Coronary artery (tissue), 2 donors: ENCODE measurements at regions not wholly inside any gene's neighbourhood (a gene's known extent, or its start where the extent isn't known, plus 50 kb on each side); places are given as distances from the start of the nearest gene placed in this dataset.

Experiments used
- DNase-seq: peaks from one replicate; pipeline ENCODE4 v3.0.0-alpha.2; 2017; ENCODE audit warnings: low spot score
- H3K27ac ChIP-seq, 2 donors: fragments of 200-600 bp; sonication (generic); one replicate each; pipeline ENCODE4 v1.5.1; 2016 to 2019
- H3K4me3 ChIP-seq: fragments of 200-600 bp; sonication (generic); 2 replicates; pipeline ENCODE4 v1.5.1; 2016; ENCODE audit warnings: mild to moderate bottlenecking, moderate library complexity
- TF ChIP-seq, protein P1 (sequence below): fragments of 200-600 bp; sonication (generic); IDR thresholded peaks from one replicate; pipeline ENCODE4 v1.5.1; 2019; ENCODE audit warnings: antibody characterized with exemption

DNA sequence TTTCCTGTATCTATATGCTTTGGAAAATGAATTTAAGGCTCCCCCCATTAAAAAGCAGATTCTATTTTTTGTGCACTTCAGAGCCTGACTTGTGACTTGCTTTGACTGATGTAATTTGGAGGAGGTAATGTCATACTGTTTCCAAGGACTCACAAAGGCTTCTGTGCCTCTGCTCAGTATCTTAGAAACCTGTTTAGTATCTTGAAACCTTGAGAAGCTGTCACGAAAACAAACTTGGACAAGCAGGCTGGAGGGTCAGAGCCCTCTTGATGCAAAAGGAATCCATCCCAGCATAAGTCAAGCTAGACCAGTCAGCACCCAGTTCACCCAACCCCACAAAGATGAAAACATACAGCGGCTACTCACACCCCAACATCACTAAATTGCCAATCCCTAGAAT, 560.0 kb upstream of the PCDH7 start:
- no peak for DNase-seq

DNA sequence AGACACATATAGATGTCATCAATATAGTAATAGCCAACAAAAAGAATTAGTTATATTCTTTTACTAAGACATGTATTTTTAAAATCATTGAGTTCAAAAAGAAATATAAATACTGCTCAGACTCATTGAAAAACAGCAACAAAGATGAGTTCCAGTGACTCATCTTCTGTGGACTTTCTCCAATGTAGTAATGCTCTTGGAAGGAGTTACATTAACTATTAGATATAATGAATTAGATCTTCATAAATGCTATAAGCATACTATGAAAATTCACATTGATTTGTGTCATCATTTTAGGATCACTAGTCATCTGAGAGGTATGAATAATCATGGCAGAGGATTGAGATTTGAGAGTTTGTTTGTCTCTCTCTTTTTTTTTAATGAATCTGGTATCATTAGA, 547.8 kb upstream of the PCDH7 start:
- TF ChIP-seq, protein P1, sequence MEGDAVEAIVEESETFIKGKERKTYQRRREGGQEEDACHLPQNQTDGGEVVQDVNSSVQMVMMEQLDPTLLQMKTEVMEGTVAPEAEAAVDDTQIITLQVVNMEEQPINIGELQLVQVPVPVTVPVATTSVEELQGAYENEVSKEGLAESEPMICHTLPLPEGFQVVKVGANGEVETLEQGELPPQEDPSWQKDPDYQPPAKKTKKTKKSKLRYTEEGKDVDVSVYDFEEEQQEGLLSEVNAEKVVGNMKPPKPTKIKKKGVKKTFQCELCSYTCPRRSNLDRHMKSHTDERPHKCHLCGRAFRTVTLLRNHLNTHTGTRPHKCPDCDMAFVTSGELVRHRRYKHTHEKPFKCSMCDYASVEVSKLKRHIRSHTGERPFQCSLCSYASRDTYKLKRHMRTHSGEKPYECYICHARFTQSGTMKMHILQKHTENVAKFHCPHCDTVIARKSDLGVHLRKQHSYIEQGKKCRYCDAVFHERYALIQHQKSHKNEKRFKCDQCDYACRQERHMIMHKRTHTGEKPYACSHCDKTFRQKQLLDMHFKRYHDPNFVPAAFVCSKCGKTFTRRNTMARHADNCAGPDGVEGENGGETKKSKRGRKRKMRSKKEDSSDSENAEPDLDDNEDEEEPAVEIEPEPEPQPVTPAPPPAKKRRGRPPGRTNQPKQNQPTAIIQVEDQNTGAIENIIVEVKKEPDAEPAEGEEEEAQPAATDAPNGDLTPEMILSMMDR: no peak
- DNase-seq: no peak
- Histone ChIP-seq H3K4me3 (no peak overlapping the region), H3K27ac (no peak overlapping the region)

More for the DNA sequence above, 560.0 kb upstream of the PCDH7 start:
- Histone ChIP-seq H3K27ac (no peak overlapping the region), H3K4me3 (no peak overlapping the region)
- TF ChIP-seq, protein P1: no peak

DNA sequence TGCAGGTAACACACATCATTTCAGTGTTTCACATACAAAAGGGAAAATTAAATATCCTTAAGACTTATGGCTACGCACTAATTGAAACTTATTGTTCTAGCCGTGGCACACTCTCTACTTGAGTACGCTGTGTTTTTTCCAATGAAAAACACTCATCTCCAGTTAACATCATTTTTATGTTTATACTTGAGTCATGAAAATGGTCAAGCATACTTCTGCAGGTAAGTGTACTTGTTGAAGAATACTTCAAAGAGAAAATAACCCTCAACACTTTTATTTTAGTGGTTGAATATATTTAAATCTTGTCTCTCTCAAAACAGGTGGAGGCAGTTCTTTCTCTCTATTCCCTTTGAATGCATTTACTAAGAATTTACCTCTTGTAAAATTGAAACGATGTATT, 538.7 kb upstream of the PCDH7 start:
- TF ChIP-seq, protein P1: no peak
- DNase-seq: no peak
- Histone ChIP-seq H3K4me3 (no peak overlapping the region), H3K27ac (no peak overlapping the region)

DNA sequence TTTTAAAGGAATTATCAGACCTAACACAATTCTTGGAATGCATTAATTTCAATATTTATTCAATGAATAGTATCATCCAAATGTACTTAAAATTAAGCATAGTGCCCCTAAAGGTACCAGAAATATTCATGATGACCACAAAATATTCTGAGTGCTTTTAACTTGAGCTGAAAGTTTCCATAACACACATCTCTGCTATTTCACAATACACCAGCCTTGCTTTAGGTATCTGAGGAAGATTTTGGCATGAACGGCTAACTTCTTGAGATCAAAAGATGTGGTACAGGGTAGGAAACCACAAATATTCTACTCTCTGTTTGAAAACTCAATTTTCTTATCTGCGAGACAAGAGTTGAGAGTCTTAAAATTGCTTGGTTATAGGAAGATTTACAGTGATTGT, 538.3 kb upstream of the PCDH7 start:
- H3K27ac ChIP-seq: no peak overlapping the region
- no peak for DNase-seq
- TF ChIP-seq, protein P1: no peak
- H3K4me3 ChIP-seq: no peak overlapping the region

DNA sequence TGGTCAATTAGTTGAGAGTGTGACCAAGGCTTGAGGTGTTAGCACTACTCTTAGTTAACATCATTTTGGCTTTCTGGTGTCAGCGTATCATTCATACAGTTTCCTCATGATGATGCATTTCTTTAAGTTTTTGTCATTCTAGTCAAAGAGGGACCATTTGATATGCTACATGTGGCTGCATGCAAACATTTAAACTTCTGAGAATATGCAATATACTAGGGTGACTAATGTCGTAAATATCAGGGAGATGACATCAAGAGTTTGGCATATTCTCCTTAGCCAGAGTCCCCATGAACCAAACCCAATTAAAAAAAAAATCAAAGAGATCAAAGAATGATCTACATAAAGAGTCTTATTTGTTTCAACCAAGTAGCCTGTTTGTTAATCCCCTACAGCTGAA, 537.4 kb upstream of the PCDH7 start:
- TF ChIP-seq, protein P1: no peak
- Histone ChIP-seq H3K27ac (no peak overlapping the region), H3K4me3 (no peak overlapping the region)
- no peak for DNase-seq

DNA sequence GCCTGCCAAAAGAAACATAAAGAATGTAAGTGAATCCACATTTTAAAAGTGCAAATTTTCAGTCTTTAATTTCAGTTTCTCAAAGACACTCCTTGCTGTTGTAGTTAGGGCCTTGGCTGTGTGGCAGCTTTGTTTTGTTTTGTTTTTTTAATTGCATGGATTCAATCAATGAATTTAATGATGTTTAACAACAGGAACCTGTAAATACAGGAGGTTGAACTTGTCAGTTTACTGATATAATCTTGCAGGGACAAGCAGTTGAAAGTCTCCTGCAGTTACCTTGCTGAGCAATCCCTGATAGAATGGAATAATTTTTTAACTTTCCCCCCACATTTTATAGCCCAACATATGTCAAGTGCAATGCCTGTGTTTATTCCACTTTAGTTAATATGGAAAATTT, 528.3 kb upstream of the PCDH7 start:
- Histone ChIP-seq H3K4me3 (no peak overlapping the region), H3K27ac (no peak overlapping the region)
- TF ChIP-seq, protein P1: no peak
- no peak for DNase-seq

DNA sequence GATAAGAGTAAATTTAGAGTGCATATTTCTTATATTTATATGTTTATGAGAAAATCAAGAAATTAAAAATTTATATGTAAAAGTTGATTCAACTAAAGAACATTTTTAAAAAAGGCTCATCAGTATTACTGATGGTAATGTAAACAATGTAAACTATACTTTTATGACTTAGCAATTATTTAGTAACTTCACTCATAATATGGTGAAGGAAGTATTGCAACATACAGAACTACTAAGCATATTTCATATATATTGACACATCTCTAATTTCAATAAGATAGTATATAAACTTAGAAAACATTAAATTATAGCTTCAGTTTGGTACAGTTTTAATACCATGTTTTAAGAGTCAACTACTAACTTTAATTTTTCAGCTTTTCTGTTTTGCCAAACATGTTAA, 512.8 kb upstream of the PCDH7 start:
- H3K4me3 ChIP-seq: no peak overlapping the region
- TF ChIP-seq, protein P1: no peak
- no peak for DNase-seq
- no peak overlapping the region for H3K27ac ChIP-seq
